Panc1 (cell line): ENCODE measurements at regions not wholly inside any gene's neighbourhood (a gene's known extent, or its start where the extent isn't known, plus 50 kb on each side); places are given as distances from the start of the nearest gene placed in this dataset.

ENCODE experiments used
- ATAC-seq: fragments of 200-7000 bp; cut with Tn5 transposase; 2 replicates; pipeline ENCODE4 v1.9.1; 2020; ENCODE audit warnings: mild to moderate bottlenecking, moderate library complexity
- BruUV-seq: library from RNA; stranded (reverse); fragments of 400-500 nt; replicated peaks from 2 replicates; lab custom pipeline; 2021; lab: Mats Ljungman, UMichigan
- CTCF ChIA-PET: fragments of 300-600 bp; sonication (Branson Sonifier 250); formaldehyde crosslinking; loops from one replicate; lab custom pipeline; 2022; ENCODE audit warnings: antibody characterized with exemption; lab: Charles Lee
- POLR2A ChIA-PET: fragments of 300-600 bp; sonication (Branson Sonifier 250); formaldehyde crosslinking; loops from one replicate; lab custom pipeline; 2022; ENCODE audit warnings: antibody characterized with exemption; lab: Charles Lee
- DNase-seq: peaks from one replicate; pipeline ENCODE4 v3.0.0-alpha.2; 2010; ENCODE audit warnings: low read depth, low spot score
- H3K27ac ChIP-seq: 2 replicates; pipeline ENCODE4 v1.5.1; 2011; ENCODE audit warnings: mild to moderate bottlenecking, low read length, inconsistent platforms
- H3K27me3 ChIP-seq: fragments of 200-500 bp; sonication (Bioruptor generic); 2 replicates; pipeline ENCODE4 v1.6.0; 2014; ENCODE audit warnings: low read length, inconsistent platforms; ENCODE audit not compliant: control insufficient read depth, insufficient read depth
- H3K36me3 ChIP-seq: fragments of 200-500 bp; sonication (Bioruptor generic); 2 replicates; pipeline ENCODE4 v1.5.1; 2014; ENCODE audit warnings: inconsistent platforms, mild to moderate bottlenecking, low read length, moderate library complexity; ENCODE audit not compliant: control insufficient read depth, insufficient read depth
- H3K4me1 ChIP-seq: 2 replicates; pipeline ENCODE4 v1.5.1; 2011; ENCODE audit warnings: inconsistent platforms, mild to moderate bottlenecking, low read length, moderate library complexity; ENCODE audit not compliant: control insufficient read depth, insufficient read depth
- H3K4me3 ChIP-seq, 2 experiments: 2 replicates each; pipeline ENCODE4 v1.5.1; 2011 to 2012; ENCODE audit warnings: low read depth in 2 of 2, low read length in 2 of 2, mild to moderate bottlenecking in 2 of 2, inconsistent platforms in 1 of 2, moderate library complexity in 1 of 2
- H3K9me3 ChIP-seq: fragments of 200-500 bp; sonication (Bioruptor generic); 2 replicates; pipeline ENCODE4 v1.5.1; 2014; ENCODE audit warnings: low read depth, mild to moderate bottlenecking, inconsistent platforms, low read length, moderate library complexity; ENCODE audit not compliant: control insufficient read depth, insufficient read depth
- POLR2AphosphoS5 ChIP-seq: IDR thresholded peaks from 2 replicates; pipeline ENCODE4 v1.6.1; 2012; ENCODE audit warnings: mild to moderate bottlenecking, low read depth, low read length, moderate library complexity
- SIN3A ChIP-seq: IDR thresholded peaks from 2 replicates; pipeline ENCODE4 v1.6.1; 2012; ENCODE audit warnings: low read depth, mild to moderate bottlenecking, low read length, moderate library complexity, borderline replicate concordance; ENCODE audit not compliant: insufficient read depth
- TCF7L2 ChIP-seq: IDR thresholded peaks from 2 replicates; pipeline ENCODE4 v1.6.1; 2011; ENCODE audit warnings: mild to moderate bottlenecking, low read depth, low read length, inconsistent platforms
- in situ Hi-C: cut with HindIII; loops from 2 replicates; pipeline ENCODE4 v1.10.0; 2016; ENCODE audit warnings: low sequenced_read_pairs, low pct_unique_long_range_greater_than_20kb
- intact Hi-C: fragments of 100-400 bp; cut with micrococcal nuclease; formaldehyde crosslinking; loops from one replicate; pipeline ENCODE4 v1.10.0; 2022; ENCODE audit not compliant: unreplicated experiment
- TF ChIP-seq, protein P1 (sequence below): fragments of 450-650 bp; IDR thresholded peaks from 2 replicates; pipeline ENCODE4 v1.5.1; 2017; ENCODE audit warnings: mild to moderate bottlenecking
- TF ChIP-seq, protein P2 (sequence below), 2 experiments: IDR thresholded peaks; 2 replicates each; pipeline ENCODE4 v1.6.1; 2011 to 2012; ENCODE audit warnings: low read depth in 2 of 2, control low read depth in 1 of 2, low read length in 1 of 2, mild to moderate bottlenecking in 1 of 2, moderate library complexity in 1 of 2; ENCODE audit not compliant: insufficient read depth in 1 of 2

- no peaks in the 10 kb centered on the region for H3K36me3 ChIP-seq
- no peak overlapping the region for H3K27ac ChIP-seq
- DNase-seq, result no peak
- no peak overlapping the region for H3K4me3 ChIP-seq
- no peak for ATAC-seq
- no peaks in the 10 kb centered on the region for H3K4me1 ChIP-seq
- ChIA-PET POLR2A (no interaction called here), CTCF (interaction anchor here (0.6 kb wide), 1 partner anchor 198 kb away, joined by 3 read pairs; no protein-coding TSS in a partner anchor)
- H3K9me3 ChIP-seq, result no peaks in the 10 kb centered on the region
- in situ Hi-C loops (no loop called here), intact Hi-C loops (no loop called here)
- TF ChIP-seq, protein P1, sequence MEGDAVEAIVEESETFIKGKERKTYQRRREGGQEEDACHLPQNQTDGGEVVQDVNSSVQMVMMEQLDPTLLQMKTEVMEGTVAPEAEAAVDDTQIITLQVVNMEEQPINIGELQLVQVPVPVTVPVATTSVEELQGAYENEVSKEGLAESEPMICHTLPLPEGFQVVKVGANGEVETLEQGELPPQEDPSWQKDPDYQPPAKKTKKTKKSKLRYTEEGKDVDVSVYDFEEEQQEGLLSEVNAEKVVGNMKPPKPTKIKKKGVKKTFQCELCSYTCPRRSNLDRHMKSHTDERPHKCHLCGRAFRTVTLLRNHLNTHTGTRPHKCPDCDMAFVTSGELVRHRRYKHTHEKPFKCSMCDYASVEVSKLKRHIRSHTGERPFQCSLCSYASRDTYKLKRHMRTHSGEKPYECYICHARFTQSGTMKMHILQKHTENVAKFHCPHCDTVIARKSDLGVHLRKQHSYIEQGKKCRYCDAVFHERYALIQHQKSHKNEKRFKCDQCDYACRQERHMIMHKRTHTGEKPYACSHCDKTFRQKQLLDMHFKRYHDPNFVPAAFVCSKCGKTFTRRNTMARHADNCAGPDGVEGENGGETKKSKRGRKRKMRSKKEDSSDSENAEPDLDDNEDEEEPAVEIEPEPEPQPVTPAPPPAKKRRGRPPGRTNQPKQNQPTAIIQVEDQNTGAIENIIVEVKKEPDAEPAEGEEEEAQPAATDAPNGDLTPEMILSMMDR, result no peak
- TF ChIP-seq POLR2AphosphoS5 (no peak), TCF7L2 (no peak), SIN3A (no peak)
- TF ChIP-seq, protein P2, sequence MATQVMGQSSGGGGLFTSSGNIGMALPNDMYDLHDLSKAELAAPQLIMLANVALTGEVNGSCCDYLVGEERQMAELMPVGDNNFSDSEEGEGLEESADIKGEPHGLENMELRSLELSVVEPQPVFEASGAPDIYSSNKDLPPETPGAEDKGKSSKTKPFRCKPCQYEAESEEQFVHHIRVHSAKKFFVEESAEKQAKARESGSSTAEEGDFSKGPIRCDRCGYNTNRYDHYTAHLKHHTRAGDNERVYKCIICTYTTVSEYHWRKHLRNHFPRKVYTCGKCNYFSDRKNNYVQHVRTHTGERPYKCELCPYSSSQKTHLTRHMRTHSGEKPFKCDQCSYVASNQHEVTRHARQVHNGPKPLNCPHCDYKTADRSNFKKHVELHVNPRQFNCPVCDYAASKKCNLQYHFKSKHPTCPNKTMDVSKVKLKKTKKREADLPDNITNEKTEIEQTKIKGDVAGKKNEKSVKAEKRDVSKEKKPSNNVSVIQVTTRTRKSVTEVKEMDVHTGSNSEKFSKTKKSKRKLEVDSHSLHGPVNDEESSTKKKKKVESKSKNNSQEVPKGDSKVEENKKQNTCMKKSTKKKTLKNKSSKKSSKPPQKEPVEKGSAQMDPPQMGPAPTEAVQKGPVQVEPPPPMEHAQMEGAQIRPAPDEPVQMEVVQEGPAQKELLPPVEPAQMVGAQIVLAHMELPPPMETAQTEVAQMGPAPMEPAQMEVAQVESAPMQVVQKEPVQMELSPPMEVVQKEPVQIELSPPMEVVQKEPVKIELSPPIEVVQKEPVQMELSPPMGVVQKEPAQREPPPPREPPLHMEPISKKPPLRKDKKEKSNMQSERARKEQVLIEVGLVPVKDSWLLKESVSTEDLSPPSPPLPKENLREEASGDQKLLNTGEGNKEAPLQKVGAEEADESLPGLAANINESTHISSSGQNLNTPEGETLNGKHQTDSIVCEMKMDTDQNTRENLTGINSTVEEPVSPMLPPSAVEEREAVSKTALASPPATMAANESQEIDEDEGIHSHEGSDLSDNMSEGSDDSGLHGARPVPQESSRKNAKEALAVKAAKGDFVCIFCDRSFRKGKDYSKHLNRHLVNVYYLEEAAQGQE (IDR thresholded peaks at IDR 0.05; ENCODE audit: insufficient read depth in 1 of 2, low read depth in 2 of 2, low read length in 1 of 2), result no peak
- H3K27me3 ChIP-seq, result no peaks in the 10 kb centered on the region
- no TSS peak for BruUV-seq
These were observed 144.5 kb downstream of the INSIG2 start for GRCh38 chr2:118232796-118233195.

GRCh38 chr2:118232391-118232790 lies 144.1 kb downstream of the INSIG2 start:
- ChIA-PET CTCF (interaction anchor here (0.6 kb wide), 1 partner anchor 197 kb away, joined by 3 read pairs; no protein-coding TSS in a partner anchor), POLR2A (no interaction called here)
- Histone ChIP-seq H3K9me3 (no peaks in the 10 kb centered on the region), H3K4me1 (no peaks in the 10 kb centered on the region), H3K27me3 (no peaks in the 10 kb centered on the region), H3K36me3 (no peaks in the 10 kb centered on the region), H3K27ac (no peak overlapping the region), H3K4me3 (no peak overlapping the region)
- in situ Hi-C loops (no loop called here), intact Hi-C loops (no loop called here)
- DNase-seq, result no peak
- no peak for ATAC-seq
- TF ChIP-seq POLR2AphosphoS5, result no peak
- TF ChIP-seq, protein P2 (IDR thresholded peaks at IDR 0.05; ENCODE audit: insufficient read depth in 1 of 2, low read depth in 2 of 2, low read length in 1 of 2), result no peak
- TF ChIP-seq, protein P1, result no peak
- TF ChIP-seq SIN3A, result no peak
- TF ChIP-seq TCF7L2, result no peak
- no TSS peak for BruUV-seq
